ENCODE measurements at regions not wholly inside any gene's neighbourhood (a gene's known extent, or its start where the extent isn't known, plus 50 kb on each side); places are given as distances from the start of the nearest gene placed in this dataset.

DNA sequence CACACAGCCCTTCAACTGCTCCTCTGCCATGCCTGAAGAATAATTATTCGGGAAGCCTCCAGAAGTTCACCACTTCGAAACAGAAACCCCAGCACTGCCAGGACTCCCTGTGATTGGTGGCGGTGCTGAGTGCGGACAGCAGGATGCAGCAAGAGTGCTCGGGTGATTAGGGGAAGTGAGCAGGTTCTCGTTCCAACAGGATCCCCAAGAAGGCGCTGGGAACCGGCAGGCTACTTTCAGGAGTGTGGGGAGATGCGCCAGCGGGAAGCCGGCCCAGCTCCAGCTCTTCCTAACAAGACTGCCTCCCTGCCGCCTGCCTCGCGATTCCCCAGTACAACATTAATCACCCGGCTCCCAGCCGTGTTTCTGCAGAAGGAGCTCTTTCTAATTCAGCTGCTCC lies 630.2 kb downstream of the BRD1 start:
- DNase-seq: no peak

DNA sequence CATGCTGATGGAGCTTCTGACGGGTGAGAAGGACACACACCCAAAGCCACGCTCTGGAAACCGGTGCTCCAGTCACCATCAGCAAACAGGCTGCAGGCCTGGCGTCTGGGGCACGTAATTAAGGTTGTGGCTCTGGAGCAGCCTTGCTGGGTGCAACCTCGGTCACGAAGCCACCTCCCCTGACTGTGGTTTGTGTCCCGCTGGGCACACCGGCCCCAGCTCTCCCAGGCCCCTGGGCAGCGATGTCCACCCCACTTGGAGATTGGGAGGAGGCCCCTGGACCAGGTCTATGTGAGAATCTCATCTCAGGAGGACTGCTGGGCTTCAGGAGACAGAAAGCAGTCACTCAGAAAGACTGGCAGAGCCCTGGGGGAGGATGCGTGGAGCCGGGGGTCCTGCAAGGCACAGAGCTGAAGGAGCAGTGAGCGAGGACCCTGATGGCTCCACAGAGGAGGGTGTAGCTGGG lies 631.6 kb downstream of the BRD1 start:
- DNase-seq: no peak

DNA sequence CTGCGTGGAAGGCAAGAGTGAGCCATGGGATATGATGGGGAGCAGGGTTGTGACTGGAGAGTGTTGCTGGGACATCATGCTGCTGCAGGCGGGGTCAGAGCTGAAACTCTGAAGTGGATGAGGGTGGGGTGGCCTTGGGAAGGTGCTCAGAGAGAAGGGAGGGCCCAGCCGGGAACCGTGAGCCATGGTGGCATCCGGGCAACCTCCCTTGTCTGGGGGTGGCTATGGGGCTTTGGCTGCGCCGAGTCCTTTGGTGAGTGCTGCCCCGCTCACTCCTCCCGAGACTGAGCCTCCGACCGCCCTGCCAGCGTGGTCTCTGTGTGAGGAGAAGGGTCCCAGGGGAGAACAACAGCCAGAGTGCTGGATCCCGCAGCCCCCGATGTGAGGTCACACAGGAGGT lies 632.0 kb downstream of the BRD1 start:
- DNase-seq: no peak

DNA sequence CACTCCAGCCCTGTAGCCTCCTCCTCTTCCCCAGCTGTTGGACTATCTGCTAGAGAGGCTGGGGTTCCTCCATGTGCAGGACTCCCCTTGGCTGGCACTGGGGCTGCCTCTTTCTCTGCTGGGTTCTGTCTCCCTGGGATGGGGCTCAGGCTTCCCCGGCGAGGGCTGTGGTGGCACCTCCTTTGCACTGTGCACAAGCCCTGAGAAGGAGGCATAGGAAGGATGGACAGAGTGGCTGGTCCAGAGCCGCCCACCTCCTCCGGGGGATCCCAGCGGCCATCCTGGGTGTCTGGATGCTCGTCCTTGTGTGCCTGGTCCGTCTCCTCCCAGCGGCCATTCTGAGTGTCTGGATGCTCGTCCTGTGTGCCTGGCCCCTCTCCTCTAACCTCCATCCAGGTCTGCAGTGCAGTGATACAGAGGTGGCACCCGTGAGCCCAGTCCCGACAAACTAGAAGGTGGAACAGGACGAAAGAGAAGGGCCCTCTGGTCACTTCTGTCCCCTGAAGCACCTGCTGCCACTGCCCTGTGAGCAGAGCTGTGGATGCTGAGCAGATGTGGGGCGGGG lies 633.7 kb downstream of the BRD1 start:
- DNase-seq: no peak

DNA sequence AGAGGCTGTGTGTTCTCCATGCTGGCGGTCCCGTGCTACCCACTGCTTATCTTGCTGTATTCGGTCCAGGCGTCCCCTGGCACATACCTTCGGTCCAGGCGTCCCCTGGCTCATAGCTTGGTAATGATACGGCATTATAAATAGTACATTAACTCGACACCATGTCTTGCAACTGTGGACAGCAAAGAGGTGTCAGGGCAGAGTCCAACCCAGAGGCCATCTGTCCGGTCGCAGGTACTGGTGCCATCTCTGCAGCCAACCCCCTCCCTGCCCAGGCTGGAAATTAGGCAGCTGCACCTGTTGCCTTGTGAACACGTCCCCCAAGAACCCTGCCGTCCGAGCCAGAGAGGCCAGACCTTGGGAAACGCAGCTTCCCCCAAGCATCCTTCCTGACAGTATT lies 634.3 kb downstream of the BRD1 start:
- no peak for DNase-seq

DNA sequence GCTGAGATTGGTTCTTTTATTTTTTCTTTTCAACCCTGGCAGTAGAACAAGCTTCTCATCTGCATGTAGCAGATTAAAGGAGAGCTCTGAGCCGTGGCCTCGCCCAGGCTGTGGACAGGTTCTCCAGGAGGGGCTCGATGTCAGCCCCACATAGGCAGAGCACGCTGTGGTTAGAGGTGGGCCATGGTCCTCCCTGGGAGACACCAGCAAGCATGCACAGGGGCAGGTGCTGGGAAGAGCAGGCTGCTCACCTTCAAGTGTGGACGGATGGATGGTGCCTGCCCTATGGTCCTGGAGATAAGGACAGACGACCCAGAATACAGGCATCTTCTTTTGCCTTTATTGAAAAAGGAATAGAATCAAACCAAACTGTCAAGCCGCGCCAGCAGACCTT lies 634.8 kb downstream of the BRD1 start:
- DNase-seq: no peak

DNA sequence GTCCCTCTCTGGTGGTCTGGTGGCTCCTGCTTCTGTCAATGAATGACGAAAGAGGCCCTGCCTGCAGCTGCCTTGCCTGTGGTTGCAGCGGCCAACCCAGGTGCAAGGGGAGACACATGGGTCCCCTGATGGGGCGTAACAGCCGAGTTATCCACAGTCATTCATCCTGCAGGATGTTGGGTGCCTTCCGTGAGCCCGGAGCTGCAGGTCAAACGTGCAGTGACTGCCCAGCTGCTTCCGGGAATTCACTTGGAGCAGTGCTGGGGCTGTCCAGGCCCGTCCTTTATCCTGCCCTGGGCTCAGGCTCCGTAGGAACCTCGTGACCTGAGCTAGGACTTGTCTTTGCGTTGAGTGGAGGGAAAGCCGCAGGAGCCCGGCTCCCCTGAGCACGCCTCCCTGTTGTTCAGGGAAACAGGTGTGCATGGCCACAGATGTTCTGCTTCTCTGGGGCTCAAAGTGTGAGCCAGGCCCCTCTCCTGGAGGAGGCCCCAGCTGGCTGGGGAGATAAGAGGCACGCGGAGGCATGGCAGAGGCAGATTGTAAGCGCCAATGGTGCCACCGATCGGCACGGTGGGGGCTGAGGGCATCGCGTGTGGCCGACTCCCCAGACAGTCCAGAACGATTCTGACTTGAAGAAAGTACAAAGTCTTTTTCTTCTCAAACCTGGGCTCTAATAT lies 635.4 kb downstream of the BRD1 start:
- DNase-seq: no peak

DNA sequence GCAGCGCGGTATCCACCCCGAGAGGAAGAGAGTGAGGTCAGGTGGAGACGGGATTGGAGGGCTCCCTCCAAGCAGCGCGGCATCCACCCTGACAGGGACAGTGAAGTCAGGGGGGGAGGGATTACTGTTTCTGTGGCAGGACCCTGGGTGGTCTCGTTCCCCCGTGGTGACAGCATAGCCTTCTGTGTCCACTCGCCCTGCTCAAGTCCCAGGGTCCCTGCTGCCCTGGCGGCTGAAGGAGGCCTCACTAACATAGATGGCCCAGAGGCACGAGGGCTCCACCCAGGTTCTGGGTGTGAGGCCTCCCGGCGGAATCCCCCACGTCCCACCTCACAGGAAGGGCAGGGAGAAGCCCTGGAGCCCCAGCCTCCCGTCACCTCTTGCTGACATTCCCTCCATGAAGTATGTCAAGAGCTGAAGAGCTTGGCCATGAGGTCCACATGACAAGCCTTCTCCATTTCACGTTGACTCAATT lies 636.1 kb downstream of the BRD1 start:
- no peak for DNase-seq

DNA sequence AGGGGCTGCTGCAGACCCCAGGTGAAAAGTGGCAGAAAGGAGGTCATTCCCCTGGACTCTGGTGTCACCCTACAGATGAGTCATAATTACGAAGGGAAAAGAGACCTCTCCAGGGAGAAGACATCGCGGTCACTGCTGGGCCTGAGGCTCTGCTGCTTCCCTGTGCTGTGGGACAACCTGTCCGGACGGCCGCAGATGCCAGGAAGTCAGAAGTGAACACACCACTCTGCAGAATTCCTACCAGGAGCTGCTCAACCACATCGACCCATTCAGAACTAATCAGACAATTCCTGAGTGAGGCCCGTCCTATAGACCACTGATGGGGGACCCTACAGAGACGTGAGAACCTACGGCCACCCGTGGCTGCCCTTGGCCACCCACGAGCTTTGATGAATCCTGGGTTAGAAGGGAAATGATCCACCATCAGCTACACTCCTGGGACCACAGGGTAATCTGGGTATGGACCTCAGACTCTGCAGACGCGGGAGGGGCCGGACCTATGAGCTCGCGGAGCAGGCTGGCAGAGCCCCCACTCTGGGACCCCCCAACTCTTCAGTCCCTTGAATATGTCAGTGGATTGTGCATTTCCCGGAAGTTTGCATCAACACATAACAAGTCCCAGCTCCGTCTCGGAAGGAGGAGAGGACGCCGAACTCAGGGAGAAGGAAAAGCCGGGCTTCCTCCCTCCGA lies 636.7 kb downstream of the BRD1 start:
- no peak for DNase-seq

DNA sequence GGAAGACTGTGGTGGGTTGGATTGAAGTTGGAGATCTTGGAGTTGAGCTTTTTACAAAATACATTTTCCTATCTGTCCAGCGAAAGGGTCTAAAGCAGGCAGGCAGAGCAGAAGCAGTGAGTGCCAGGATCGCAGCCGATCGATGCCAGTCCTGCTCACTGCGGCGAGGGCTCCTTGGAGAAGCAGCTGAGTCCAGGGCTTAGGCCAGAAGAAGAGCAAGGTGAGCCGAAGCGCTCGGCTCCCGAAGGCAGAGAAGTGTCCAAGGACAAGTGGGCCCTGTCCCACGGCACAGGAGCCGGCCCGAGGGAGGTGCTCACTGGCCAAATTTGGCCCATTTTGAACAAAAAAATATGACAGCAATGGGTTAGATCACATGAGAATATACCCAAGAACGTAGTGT lies 637.8 kb downstream of the BRD1 start:
- no peak for DNase-seq

DNA sequence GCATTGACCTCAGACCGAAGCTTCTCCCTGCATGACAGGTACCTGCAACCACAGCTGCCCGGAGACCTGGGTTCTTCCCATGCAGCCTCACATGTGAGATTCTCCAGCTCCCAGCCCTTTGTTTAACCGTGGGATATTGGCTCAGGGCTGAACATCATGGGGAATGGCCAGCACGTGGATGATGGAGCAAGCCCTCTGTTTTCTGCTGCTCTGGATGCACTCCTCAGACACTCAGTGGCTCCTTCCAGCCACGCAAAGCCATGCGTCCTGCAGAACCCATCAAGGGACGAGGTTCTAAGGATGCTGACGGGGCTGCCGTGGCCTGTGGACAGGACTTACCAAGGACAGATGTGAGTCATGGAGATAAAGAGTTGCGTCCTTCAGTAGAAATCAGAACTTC lies 639.1 kb downstream of the BRD1 start:
- no peak for DNase-seq

DNA sequence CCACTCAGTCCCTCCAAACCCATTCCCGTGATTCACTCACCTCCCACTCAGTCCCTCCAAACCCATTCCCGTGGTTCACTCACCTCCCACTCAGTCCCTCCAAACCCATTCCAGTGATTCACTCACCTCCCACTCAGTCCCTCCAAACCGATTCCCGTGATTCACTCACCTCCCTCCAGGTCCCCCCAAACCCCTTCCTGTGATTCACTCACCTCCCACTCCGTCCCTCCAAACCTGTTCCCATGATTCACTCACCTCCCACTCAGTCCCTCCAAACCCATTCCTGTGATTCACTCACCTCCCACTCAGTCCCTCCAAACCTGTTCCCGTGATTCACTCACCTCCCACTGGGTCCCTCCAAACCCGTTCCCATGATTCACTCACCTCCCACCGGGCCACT lies 639.6 kb downstream of the BRD1 start:
- DNase-seq: no peak

DNA sequence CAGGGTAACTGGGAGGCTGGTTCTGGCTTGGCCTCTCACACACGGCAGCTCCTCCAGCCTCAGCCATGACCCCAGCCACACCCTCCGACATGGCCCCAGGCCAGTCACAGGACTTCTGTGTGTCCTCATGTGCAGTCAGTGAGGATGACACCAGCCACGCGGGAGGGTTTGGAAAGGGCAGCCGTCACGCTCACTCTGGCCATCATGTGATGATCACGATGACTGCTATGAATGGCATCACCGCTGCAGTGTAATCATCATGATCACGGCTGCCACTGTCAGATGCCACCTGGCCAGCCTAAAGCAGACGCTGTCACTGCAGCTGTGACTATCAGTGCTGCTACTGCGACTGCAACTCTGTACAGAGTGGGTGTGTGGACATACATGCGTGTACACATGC lies 640.9 kb downstream of the BRD1 start:
- DNase-seq: no peak

DNA sequence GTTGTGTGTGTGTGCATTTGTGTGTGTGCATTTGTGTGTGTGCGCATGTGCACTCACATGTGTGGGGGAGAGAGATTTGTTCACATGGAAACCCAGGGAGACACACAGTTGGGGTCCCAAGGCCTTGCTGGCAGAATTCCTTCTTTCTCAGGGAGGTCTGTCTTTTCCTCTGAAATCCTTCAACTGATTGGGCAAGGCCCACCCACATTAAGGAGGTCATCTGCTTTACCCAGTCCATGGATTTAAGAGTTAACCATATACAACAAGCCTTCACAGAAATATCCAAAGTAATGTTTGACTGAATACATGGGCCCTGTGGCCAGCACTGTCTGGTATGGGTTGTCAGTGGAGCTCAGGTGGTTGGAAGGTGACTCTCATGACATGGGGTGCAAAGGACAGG lies 641.4 kb downstream of the BRD1 start:
- DNase-seq: no peak

DNA sequence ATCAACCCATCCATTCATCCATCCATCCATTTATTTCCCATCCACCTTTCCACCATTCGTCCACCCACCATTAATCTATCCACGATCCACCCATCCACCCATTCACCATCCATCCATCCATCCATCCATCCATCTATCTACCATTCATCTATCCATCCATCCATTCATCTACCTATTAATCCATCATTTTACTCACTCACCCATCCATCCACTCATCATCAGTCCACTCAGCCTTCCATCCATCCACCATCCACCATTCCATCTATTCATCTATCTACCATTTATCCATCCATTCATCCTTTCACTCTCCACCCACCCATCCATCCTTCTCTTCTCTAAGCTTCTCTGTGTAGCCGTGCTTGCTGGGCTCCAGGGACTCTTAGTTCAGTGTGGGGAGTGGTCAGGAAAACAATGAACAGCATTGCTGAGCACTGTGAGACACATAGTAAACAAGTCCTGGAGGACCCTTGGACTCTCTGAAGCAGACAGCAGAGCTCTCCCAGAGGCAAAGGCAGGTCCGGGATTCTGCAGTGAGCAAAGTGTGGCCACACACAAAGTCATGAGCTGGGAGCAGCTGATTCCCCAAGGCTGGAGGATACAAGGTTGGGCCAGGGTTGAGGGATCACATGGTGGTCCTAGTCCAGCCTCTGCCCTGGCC lies 642.2 kb downstream of the BRD1 start:
- no peak for DNase-seq

DNA sequence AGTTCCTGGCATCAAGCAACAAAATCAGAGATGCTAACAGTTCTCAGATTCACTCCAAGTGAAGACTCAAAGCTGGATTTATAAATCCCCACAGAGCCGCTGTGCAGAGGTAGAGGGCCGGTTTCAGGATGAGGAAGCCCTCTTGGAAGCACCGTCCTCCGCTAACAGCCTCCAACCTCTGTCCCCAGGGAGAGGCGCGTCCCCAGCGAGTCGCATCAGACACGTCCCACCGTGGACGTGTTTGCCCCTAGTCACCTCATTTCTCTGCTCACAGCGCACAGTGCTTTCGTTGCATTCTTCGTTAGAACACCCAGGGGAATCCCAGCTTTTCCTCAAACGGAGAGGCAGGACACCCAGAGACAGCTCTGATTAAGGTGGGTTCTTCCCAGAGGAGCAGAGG lies 642.9 kb downstream of the BRD1 start:
- DNase-seq: no peak

DNA sequence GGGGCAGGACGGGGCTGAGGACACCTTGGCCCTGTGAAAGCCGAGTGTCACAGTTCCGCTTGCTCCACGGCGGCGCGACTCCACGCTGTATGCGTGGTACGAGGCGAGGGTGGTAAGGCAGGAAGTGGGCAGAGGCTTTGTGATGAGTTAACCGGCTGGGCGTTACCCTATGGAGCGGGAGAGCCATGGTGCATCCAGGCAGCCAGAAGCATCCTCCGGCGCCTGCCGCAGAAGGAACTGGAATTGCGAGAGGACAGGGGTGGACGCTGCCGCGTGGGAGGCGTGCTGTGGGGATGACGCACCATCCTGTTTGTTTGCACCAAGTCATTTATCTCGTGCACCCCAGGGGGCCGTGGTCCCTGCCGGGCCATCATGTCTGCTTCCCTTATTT lies 643.9 kb downstream of the BRD1 start:
- no peak for DNase-seq

DNA sequence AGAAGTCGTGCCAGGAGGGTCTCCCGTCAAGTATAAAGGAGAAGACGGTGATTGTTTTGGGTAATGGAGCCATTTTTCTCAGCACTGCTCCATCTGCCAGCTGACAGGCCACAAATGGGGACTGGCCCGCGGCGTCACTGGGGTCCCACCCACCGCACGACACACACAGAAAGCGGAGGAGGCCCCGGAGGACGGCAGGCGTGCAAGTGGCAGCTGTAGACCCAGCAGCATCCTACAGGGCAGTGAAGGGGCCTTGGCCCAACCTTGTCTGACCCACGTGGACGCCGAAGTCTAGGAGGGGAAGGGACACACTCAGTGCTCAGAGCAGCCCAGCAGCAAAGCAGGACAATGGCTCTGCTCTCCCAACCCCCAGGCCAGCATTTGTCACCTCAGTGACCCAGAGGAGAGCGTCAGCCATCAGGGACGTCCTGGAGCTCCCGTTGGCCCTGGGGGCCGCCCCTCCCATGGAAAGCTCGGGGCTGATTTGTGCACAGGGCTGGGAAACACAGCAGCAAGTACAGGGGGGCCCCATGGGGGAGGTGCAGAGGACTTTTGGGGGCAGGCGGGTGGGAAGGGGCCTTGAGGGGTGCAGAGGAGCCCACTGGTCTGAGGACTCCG lies 644.4 kb downstream of the BRD1 start:
- no peak for DNase-seq

DNA sequence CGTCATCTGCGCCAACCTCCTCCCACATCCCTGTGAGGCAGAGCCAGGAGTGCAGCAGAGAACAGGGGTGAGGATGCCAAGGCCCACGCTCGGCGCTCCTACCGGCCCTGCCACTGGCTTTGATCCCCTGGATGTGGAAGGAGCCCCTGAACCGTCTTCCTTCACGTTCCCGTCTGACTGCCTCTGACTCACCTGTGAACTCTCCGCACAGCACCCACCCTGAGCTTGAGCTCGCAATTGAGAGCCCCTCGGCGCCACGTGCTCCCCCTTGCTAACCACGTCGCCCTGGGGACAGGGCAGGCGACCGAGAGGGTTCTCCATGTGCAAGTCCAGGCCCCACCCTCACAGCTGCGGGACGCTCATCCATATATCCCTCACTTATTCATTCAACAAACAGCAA lies 645.3 kb downstream of the BRD1 start:
- DNase-seq: no peak

DNA sequence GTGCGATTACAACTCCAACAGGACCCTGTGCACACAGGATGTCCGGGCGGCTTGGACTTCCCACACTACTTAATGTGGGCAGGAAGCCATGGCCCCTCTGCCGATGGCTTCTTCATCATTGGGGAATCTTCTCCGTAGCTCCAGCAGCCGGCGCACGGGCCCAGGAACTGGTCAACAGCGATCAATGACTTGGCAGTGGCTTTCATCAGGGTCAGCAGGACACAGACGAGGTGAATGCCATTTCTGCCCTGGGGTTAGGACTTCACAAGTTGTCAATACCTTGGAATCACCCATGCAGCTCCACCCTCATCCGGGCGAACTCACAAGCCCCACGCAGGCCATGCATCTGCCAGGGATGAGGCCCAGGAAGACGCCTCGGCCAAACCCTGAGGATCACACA lies 645.7 kb downstream of the BRD1 start:
- DNase-seq: no peak

DNA sequence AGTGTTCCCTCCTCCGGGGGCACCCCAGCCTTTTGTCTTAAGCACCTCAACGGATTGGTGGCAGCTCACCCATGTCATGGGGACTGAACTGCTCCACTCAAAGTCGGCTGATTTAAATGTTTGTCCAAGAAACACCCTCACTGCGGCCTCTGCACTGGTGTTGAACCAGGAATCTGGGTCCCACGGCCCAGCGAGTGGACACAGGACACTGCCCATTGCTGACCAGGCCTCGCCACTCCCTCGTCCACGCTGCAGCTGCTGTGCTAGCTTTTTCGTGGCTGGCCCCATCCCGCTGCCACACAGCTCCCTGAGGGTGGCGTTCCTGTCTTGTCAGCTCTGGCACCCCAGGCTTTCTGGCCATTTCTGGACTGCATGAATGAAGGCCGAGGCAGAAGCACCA lies 646.2 kb downstream of the BRD1 start:
- DNase-seq: no peak

DNA sequence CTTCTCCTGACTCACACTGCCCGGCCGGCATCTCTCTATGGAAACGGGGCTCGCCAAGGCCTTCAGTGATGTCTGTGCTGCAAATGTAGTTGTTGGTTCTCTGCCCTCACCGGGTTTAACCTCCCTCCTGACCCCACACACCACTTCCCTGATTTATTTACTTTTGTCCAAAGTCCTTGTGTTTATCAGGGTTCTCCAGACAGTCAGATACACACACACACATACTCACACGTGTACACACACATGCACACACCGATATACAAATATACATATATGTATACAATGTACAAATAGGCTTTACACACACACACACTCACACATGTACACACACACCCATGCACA lies 647.0 kb downstream of the BRD1 start:
- no peak for DNase-seq

DNA sequence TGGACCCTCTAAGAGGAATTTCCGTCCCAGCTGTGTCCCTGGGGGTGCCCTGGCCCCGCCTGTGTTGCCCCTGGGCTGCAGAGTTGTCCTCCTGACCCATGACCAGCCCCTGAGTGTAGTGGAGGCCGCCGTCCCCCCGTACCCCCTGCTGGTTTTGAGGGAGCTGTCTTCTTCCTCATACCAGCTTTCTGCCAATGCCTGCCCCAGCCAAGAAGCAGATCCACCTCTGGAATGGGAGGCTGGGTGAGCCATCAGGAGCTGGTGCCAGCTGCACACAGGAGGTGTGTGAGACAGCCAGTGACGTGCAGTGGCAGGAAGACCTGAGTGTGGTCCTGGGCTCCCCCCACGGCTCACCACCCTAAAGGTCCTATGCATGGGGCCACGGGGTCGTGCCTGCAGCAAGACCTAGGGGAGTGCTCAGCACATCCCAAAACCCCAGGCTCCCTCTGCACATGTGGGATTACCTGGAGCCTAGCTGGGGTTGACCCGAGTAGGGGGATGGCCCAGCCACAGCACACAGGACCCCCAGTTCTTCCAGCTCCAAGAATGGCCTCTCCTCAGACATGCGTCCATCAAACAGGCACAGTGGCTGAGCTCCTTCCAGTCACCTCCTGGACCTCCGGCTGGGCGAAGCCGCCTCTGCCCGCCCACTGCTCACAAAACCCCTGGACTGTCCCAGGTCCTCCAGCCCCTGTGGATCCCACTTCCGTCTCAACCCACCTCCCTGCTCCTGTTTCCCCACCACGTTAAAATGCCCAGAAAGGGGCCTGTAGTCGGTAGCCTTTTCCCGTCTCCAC lies 647.6 kb downstream of the BRD1 start:
- DNase-seq: no peak
